HG02623 (cell line): ENCODE measurements at regions not wholly inside any gene's neighbourhood (a gene's known extent, or its start where the extent isn't known, plus 50 kb on each side); places are given as distances from the start of the nearest gene placed in this dataset.
A peak's percentile ranks its signal among the peaks of the same experiment; 100 is the strongest.
"Not testable (repeated sequence)": the region's sequence is repeated elsewhere in the genome, so short reads cannot be mapped to it uniquely, and the experiment has no call there.

Experiments used
- ATAC-seq: cut with Tn5 transposase; IDR thresholded peaks from one replicate; pipeline ENCODE4 v1.9.1; 2021; ENCODE audit warnings: moderate library complexity; ENCODE audit not compliant: unreplicated experiment

DNA sequence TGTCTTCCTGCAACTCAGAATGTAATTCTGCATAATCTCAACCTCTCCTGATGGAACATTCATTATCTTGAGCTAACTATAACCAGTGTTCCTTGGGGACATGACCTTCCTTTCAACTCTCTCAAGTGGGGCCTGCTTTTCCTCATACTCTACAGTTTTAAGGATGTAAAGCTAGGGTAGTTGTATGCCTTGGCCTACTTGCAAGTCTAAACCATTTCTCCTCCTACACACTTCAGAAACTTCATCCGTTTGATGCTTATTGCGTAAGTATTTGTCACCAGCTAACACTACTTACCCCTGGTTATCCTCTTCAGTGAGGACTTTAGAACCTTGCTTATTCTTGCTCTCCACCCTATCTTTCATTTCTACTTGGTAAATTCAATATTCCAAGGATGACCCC, 548.9 kb downstream of the HINT1 start:
- no peak for ATAC-seq

DNA sequence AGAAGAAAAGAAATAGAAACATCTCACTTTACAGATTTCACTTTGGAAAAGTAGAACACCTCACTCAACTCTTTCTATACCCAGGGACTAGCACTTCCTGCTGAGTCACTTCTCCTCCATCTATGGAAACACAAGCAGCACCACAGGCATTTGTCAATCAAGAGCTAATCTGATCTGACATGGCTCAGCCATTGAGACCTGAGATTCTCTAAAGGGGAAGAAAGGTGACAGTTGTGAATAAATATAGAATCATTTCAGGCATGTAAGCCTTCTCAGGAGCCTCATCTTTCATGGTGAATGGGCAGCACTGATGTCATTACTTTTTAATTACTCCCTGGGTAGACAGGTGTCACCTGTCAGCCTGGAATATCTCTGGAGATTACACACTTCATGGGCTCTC, 559.8 kb downstream of the HINT1 start:
- no peak for ATAC-seq

DNA sequence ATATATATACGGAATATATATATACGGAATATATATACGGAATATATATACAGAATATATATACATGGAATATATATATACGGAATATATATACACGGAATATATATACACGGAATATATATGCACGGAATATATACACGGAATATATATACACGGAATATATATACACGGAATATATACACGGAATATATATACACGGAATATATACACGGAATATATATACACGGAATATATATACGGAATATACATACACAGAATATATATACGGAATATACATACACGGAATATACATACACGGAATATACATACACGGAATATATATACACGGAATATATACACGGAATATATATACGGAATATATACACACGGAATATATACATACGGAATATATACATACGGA, 568.4 kb downstream of the HINT1 start:
- ATAC-seq: not testable (repeated sequence)

DNA sequence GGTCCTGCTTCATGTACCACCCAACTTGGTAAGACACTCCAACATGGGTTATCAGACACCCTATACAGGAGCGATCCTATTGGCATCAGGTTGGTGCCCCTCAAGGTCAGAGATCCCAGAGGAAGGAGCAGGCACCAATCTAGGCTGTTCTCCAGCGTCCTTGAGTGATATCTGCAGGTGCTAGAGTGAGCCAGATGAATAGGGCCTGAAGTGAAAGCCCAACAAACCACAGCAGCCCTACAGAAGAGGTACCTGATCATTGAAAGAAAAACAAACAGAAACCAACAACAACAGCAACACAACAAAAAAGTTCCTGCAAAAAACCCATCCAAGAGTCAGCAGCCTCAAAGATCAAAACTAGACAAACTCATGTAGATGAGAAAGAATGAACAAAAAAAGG, 584.8 kb downstream of the HINT1 start:
- no peak for ATAC-seq

DNA sequence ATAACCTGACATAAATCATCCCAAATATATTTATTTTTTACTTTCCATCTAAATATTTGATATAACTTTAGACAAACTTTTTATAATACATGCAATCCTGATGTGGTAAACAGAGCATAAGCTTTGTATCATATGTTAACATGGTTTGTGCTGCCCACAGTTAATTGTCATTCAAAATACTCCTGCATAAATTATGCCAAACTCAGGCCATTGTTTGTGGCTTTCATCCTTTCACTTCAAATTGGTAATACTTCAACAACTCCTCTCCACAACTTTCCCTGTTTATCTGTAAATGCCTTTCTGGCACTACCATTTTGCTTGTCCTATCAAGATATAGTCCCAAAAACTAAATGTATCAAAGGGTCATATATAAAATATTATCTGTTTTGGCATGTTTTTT, 586.7 kb downstream of the HINT1 start:
- no peak for ATAC-seq

DNA sequence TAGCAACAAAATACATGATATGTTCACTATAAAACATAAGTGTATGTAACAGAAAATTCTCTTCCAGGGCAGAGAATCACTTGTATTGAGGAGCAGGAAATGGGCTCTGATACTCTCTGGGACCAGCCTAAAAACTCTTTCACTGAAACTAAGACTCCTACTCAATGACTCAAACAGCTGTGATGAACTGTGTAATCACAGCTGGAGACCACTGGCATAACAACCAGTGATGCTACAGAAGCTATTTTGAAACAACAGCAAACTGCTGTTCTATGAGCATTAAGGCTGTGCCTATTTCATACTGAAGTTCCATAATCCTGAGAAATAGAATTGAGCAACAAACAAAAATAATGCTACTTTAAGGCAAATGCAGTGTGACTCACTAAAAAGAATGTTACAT, 594.0 kb downstream of the HINT1 start:
- ATAC-seq: no peak

DNA sequence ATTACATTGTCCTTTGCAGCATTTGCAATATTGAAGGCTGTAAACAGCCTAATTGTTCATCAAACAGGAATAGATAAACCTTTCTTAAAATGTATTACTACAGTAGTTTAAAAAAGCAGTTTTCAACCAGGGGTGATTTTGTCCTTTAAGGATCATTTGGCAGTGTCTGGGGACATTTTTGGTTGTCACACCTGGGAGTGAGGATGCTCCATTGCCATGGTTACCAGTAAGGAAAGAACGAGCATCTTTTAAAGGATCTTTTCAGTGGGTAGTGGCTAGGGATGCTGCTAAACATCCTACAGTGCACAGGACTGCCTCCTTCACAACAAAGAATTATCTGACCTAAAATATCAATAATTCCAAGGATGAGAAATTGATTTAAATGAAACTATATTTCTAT, 596.3 kb downstream of the HINT1 start:
- no peak for ATAC-seq

DNA sequence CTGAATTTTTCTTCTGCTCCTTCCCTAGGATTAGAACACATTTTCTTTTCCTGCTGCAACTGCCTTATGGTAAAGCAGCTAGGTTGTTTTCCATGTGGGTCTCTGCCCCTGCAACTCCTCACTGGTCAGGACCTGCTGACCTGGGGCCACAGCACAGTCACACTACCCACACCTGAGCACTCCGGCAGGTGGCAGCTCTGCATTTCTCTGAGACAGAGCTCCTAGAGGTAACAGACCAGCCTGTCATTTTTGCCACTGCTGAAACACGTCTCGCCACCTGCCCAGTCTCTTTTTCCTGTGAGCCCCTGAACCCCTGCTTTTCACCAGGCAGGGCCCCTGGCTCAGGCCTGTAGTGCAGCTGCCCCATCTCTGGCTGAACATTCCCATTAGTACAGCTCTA, 609.6 kb downstream of the HINT1 start:
- ATAC-seq: no peak

DNA sequence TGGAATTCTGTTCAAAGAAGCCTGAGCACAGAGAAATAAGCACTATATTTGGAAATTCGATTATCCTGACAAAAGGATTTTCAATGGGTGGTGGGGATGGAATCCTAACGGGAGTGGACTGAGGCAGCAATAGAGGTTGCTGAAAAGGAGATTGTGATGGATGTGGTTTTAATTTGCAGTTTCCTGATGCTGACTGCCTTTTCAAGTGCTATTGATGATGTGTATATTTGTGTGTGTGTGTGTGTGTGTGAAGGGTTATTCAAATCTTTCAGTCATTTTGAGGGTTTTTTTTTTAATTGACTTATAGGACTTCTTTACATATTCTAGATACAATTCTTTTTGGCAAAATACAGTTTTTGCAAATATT, 614.5 kb downstream of the HINT1 start:
- ATAC-seq: no peak

DNA sequence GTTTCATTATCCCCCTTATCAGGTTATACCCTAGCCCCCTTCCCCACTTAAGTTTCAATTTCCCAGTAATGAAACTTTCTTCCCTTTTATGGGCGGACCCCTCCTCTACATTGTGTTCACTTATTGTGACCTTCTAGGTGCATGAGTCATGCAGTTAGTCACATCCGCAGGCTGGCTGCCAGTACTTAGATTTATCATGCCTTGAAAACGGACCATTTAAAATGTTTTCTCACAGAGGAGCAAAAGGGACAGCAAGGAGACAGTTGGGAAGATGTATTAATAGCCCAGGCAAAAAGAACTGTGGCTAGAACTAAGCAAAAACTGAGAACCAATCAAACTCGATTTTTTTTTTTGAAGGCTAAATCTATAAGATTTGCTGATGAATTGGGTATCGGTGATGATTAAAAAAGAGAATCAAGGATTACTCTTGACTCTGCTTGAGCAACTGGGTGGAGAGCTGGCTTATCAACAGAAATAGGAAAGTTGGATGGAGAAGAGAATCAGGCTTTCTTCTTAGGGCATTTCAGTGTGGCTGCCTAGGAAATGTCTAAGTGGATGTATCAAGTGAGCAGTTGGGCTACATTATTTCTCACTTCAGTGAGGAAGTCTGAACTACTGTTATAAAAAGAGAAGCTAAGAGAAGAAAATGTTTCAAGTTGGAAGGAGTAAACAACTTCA, 615.0 kb downstream of the HINT1 start:
- no peak for ATAC-seq

DNA sequence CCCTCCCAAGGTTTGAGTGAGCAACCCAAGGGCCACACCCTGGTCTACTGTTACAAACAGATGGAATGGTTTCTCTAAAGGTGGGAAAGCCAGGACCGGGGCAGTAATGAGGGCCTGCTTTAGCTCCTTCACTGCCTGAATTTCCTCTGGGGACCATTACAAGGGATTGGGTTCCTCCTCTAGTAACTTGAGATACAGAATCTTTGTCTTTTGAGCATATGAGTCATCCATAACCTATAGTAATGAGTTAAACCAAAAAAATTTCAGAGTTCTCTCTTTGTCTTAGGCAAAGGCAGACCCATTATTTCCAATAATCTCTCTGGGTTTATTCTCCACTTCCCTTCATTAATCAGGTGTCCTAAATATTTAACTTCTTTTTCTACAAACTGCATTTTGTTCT, 618.8 kb downstream of the HINT1 start:
- no peak for ATAC-seq

DNA sequence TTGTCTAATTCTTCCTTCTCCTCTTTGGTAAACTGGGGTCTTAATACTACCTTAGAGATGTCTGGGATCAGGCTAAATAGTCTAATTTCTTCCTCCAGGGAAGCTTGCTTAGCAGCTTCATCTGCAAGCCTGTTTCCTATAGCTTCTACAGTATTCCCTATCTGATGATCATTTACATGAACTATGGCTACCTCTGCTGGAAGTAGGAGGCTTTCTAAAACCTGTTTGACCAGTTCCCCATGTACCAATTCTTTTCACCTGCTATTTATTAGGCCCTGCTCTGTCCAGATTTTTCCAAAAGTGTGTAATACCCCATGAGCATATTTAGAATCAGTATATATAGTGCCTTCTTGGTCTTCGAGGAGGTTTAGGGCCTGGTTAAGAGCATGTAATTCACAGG, 619.8 kb downstream of the HINT1 start:
- ATAC-seq: no peak

DNA sequence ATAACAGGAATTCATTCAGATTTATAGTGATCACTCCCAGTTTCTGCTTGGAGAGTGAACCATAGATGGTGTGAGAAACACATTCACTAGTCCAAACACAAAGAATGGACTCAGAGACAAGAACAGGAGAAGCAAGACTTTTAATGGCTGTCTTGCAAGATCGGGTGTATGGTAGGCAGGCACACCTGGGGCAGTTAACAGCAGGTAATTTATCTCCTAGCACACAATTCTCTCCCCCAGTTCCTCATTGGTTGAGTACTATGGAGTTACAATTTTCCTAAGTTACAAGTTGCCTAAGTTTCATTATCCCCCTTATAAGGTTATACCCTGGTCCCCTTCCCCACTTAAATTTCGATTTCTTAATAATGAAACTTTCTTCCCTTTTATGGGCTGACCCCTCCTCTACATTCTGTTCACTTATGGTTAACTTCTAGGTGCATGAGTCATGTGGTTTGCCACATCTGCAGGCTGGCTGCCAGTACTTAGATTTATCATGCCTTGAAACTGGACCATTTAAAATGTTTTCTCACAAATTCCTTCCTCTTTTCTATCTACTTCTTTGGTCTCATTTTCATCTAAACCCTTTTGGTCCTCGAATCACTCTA, 623.3 kb downstream of the HINT1 start:
- peak; percentile 46 for ATAC-seq

DNA sequence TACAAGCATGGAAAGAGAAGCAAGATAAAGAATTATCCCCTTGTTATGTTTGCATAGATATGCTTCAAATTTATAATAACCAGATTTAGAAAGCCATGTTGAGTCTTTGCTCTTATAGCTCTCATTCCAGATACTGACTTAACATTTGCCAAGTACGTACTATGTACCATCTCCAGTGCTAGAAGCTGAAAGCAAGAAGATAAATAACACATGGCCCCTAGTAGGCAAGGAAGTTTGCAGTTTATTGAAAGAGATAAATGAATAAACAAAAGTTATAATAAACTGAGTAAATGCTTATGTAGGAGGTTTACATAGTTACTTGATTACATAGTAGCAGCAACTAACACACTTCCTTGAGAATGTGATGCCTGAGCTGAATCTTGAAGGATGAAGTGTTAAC, 628.4 kb downstream of the HINT1 start:
- no peak for ATAC-seq

DNA sequence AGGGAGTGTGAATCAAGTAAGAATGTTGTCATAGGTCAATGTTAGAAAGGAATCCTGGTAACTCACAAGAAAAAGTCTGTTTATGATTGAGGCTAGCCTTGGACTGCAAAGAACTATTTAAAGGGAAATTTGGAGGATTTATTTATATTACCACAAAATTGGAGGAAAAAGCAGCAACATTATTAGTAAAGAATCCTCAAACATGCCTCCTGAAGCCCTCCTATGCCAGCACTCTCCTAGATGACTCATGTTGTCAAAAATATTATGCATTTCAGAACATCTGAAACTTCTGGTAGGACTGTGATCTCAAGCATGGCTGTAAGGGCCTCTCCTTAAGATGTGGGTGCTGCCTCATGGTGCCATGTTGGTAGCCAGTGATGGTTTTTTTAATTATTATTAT, 628.5 kb downstream of the CHSY3 start:
- no peak for ATAC-seq

DNA sequence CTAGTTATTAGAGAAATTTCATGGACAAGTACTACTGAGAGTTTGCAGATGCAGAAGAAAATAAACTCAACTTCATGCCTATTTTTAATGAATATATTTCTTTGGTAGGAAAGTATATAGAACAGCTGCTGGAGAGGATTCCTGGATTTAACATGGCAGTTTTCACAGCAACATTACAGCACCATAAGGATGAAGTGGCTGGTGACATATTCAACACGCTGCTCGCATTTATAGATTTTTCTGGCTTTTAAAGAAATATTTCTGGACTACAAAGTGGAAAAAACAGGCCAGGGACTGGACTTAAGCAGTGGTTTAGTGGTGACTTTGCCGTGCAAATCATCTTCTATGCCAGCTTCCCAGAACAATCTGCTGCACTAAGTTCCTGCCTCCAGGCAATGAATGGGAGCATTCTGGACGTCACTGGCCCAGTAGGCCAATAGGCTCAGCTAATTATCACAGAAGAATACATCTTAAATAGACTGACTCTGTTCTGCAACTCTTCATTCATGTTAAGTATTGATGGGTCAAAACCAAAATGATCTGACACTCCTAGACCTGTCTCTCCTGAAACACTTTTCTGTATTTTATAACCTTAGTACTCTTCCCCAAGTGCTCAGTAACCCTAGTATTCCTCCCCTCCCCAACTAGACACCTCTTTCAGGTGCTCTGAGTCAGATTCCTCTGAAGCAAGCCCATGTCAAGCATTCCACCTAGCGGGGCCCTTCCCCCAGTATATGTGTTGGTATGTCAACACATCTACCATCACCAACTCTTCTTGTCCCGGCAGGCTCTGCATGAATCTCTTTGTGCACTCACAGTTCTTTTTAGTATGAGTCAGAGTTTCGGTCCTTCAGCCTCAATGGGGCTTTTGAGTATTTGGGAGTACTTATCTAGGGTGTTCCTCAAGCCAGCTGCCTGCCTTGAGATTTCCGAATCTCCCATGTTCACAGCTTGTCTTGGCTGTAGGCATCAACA, 625.5 kb downstream of the CHSY3 start:
- ATAC-seq: no peak

DNA sequence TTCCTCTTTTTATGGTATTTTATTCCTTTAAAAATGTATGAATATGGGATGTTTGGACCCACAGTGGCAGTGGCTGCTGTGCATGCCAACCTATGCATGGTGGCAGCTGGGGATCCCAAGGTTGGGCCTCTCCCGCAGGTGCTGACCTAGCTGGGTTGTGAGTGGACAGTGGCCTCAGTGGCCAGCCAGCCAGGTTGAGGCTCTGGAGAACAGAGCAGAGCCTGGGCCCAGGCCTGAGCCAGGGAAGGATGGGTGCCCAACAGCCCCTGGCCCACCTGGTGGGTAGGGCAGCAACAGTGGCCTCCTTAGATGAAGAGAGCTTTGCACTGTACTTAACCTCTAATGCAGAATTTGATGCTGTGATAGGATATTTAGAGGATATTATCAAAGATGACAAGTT, 624.8 kb downstream of the CHSY3 start:
- ATAC-seq: no peak

DNA sequence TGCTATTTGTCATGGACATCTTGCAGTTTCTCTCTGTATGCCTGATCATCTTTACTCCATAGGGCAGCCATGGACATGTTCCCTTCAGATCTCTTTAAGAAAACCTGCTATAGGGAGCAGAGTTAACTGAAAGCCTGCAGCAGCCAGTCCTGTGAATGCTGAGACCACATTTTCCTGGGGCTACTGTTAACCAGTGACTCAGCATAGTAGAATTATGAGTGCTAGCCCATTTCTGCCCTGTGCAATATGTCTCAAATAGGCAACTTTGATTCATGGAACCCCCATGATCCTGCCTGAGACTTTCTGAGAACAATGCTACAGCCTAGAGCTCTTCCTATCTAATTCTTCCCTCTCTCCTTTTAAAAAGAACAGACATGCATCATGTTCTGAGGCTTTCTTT, 624.2 kb downstream of the CHSY3 start:
- ATAC-seq: no peak

DNA sequence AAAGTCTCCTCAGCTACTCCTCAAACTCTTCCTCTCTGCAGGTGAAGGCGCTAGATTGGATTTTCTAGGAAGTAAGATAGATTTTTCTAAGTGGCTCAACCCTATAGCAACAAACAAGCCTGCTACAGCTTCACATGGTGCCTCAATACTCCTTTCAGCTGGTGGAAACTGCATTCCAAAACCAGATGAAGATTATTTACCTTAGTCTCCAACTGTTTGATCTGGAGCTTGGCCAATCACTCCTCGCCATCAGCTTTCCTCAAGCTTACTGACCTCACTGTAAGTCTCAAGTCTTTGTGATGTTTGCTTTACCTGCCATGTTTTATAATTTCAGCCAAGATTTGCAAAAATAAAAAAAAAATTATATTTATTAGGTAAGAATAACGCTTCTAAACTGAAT, 622.4 kb downstream of the CHSY3 start:
- no peak for ATAC-seq

DNA sequence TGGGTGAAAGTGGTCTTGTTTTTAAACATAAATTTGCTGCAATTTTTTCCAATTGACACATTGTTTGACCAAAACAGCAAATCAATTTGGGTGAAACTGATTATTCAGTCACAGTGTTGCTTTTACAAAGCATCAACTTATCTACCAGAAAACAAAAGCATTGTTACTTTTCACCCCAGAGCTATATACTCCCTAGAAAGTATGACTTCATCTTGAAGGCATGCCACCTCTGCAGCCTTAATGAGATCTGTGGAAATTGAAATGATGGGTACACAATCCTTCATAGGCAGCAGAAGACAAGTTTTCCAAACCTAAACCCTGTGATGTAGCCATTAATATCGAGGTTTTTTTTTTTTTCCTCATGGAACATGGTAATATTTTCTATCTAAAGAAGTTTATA, 615.9 kb downstream of the CHSY3 start:
- no peak for ATAC-seq

DNA sequence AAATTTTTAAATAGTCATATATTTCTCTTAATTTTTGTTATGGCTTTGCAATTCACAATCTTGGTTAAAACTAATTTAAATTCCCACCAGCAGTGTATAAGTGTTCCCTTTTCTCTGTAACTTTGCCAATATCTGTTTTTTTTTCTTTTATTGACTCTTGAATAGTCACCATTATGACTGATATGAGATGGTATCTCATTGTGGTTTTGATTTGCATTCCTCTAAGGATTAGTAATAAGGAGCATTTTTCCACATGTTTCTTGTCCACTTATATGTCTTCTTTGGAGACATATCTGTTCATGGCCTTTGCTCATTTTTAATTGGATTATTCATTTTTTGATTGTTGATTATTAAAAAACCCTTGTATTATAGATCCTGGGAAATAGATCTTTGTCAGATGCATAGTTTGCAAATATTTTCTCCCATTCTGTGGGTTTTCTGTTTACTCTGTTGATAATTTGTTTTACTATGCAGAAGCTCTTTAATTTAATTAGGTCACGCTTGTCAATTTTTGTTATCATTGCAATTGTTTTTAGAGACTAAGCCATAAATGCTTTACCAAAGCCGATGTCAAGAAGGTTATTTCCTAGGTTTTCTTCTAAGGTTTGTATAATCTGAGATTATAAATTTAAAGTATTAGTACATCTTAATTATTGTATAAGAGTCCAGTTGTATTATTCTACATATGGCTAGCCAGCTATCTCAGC, 610.9 kb downstream of the CHSY3 start:
- ATAC-seq: no peak
